ENCODE measurements at regions not wholly inside any gene's neighbourhood (a gene's known extent, or its start where the extent isn't known, plus 50 kb on each side); places are given as distances from the start of the nearest gene placed in this dataset.
"Not testable (repeated sequence)": the region's sequence is repeated elsewhere in the genome, so short reads cannot be mapped to it uniquely, and the experiment has no call there.

DNA sequence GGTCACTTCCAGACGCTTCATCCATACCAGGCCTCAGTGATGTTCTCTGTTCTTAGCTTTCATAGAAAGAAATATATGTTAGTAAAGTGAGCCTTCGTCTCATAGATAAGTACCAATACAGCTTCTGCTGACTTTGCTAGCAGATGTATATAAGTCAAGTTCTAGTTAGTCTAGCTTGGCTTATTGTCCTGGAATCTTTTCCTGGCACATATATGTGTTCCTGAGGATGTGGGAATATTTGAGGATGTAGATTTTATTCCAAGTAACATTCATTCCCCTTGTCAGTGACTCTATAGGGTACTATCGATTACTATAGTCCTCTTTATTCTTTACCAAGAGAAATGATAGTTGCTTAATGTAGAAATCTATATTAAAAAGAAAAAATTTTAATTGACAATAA, 135.2 kb upstream of the FAM9C start:
- no peak for DNase-seq

DNA sequence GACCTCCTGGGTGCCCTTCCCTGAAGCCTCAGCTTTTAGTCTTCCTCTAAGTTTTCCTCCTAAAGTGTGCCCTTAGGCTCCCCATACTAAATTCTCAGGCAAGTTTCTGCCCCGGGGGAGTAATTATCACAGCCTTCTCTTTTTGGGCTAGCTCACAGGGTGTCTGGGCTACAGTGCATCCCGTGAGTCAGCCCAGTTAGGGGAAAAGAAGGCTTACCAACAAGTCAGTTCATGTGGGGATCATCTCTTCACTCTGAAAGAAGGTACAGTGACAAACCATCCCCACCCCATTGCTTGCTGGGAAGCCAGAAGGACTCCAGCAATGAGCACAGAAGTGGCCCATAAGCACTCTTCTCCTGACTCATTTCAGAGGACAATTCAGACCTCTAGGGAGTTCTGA, 134.7 kb upstream of the FAM9C start:
- no peak for DNase-seq

DNA sequence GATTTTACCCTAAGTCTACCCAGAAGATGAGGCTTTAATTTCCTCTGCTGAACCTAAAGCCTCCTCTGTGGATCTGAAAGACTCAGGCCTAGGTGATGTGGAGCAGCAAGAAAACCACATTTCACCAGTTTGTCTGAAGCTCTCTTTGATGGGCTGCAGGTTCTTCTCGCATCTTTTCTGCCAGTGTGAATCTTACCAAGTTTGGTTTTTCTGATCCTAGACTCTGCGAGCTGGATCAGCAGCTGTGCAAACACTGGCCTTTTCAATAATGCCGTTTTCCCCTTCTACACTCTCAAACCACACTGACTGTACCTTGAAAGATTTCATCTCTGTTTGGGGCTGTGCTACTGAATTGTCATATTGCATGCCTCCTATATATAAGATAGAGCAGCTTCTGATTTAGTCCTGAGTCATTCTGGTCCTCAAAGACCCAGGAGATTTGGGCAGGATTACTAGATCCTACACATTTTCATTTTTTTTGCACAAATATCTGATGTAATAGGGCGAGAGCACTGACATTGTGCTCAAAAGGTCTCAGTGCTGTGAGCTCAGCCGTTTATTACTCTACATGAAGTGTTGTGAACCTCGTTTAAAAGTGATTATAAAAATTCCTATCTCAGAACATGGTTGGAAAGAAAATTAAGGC, 133.6 kb upstream of the FAM9C start:
- DNase-seq: no peak

DNA sequence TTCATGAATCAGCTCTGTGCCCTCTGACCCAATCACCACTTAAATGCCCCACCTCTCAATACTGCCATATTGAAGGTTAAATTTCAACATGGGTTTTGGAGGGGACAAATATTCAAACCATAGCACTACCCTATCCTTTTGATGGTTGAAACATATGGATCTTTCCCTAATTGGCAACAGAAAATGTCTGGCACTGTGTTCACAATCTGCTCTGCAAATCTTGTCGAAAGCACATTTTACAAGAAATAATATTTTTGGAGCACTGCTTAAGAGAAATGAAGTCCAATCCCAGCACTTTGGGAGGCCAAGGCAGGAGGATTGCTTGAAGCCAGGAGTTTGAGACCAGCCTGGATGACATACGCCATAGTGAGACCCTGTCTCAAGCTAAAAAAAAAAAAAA, 130.6 kb upstream of the FAM9C start:
- no peak for DNase-seq

DNA sequence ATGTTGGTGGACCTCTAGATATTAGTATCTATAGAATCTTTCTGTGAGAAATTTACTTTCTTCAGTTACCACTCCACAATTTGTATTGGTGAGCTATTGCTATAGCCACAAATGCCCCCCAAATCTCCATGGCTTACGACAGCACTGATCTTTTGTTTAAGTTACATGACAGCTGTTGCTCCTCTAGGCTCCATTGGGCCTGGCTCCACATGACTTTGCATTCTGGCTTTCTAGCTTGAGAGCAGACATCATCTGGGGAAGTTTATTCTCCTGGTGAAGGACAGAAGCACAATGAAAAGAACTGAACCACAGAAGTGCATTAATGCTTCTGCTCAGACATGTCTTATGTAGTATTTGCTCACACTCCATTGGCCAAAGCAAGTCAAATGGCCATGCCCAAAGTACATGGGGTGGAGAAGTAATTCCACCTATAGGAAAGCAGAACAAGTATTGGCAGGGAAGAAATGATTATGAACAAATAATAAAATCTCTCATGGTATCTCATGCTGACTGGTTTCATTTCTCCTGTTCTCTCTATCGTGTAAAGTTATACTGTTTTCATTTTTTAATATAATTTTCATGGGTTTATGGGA, 126.6 kb upstream of the FAM9C start:
- DNase-seq: no peak

DNA sequence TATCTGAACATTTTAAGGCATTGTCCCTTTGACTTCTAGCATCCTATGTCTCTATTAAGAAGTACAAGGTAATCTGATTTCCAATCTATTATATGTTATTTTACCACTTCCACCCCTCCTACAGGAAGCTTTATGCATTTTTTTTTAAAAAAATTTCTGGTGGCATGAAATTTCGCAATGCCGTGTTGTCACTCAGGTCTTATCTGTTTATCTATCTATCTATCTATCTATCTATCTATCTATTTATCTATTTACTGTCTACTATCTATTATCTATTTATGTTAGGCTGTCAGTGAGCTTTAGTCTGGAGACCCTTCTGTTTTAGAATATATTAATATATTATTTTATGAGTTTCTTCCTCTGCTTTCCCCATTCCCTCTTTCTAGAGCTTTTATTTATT, 125.3 kb upstream of the FAM9C start:
- no peak for DNase-seq

DNA sequence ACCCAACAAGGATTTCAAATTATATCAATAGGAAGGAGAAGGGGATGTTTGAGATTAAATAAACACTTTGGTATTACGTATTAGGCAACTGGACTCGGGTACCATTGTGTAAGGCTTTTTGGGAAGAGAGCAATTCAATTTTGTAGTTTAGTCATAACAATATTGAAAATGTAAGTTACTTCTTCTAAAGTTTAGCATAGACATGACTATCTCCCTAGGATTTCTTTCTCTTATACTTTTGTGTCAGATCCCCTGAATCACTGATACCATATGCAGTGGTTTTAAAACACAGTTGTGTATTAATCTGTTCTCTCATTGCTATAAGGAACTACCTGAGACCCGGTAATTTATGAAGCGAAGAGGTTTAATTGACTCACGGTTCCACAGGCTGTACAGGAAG, 123.8 kb upstream of the FAM9C start:
- no peak for DNase-seq

DNA sequence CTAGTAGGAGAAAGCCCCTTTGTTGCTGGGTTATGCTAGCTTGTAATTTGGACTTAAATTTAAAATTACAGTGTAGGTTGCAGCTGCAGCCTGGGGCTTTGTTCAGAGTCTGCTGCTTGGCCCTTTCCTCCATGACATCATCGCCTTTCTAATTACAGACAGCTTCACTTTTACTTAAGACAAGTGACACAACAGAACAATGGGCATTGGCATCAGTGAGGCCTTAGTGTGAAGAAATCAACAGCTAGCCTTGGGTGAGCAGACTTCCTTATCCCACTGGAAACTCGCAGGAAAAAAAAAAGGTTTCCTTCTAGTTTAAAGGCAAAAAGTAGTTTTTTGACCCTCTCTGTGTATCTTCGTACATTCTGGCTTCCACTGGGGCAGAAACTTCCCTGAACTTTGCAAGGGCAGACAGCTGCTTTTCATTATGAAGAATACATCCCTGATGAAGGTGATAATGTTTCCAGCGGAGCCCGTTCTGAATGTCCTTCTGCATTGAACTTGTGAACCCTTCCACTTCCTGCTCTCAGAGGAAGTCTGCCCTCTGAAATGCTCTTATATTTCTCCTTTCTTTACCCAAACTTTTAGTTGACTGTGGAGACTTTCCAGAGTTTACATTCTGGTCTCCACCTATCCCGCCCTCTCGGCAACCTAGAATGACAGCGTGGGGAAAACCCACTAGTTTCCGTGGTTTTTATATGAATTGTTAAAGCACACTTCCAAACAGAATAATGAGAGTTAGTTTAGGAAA, 123.2 kb upstream of the FAM9C start:
- no peak for DNase-seq

DNA sequence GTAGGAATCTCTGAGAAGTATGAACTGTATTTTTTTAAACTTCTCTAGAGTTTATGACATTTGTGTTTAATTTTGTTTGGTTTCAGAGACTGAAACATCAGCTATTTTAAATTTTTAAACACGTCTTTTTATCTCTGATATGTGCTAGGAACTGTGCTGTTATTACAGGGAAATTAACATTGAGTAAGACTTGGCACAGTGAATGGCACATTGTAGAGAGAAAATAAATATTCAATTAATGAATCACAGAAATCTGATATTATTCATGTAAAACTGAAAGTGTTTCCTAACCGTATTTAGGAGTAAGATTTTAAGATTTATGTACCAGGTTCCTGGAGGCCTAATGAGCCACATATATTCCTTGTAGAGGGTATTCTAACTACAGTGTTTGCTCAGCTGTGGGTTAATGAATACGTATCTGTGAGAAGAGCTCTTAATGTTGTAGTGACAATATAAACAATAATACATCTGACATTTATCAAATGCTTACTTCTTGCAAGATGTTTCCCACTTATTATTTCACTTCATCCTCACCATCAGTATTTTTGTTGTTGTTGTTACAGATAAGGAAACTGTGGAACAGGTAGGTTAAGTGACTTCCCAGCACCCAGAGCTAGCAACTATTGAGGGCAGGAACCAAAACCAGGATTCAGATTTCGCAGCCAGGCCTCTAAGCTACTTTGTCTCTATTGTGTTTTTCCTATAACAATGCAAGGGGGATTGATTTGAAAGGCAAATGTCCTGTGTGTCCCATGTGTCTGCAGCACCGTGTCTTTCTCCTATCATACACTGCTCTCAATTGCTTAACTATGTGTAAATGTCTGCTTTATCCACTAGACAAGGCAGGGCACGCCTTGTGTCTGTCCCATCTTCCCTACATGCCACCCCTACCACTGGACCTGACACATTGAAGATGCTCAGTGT, 121.1 kb upstream of the FAM9C start:
- DNase-seq: no peak

DNA sequence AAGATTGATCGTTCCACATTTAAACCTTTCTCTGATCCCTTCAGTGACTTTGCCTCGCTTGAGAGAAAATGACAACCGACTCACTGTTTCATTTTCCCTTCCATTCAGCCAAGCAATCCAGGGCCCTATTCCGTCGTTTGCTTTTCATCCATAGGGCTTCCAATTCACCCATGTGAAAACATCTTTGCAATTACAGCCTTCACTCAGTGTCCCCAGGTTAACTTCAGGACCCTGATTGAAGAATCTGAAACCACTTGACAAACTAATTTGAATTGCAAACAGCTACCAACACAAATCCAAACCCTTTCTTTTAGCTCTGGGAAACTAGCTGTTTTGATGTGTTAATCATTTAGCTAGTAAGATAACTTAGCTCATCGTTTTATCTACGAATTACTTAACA, 120.2 kb upstream of the FAM9C start:
- DNase-seq: no peak

DNA sequence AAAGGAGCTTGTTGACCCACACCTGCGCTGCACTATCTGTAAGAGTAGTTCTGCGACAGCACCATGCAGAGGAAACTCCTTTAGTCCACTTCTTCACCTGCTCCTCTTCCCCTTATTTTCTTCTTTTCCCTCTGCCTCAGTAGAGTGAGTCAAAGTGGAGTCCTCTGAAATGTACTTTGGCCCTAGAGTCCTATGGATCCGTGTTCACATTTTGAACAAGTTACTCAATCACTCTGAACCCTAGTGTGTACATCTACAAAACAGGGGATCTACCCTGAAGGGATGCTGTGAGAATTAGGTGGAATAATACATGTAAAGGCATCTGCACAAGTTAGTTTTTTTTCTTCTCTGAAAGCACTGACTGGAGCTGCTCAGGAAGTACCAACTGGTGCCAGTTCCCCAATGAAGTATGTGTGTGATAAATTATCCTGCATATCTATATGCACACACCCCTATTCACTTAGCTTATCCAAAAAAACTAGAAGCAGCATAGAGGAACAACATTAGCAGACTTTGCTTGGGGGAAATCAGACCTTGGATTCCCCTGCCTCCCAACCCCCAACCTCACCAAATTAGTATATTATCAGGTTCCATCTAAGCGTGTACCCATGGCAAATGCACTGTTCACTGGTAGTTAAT, 118.5 kb upstream of the FAM9C start:
- DNase-seq: no peak

DNA sequence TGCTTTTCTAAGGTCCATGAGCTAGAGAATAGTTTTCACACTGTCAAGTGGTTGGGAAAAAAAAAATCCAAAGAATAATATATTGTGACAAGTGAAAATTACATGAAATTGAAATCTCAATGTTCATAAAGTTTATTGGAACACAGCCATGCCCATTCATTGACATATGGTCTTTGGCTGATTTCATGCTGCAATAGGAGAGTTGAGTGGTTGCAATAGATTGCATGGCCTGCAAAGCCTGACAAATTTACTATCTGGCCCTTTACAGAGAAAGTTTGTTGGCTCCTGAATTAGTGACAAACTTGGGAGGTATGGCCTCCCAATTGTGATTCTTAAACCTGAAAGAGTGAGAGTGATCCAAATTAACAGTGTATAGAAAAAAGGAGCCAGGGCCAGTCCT, 115.5 kb upstream of the FAM9C start:
- DNase-seq: no peak

DNA sequence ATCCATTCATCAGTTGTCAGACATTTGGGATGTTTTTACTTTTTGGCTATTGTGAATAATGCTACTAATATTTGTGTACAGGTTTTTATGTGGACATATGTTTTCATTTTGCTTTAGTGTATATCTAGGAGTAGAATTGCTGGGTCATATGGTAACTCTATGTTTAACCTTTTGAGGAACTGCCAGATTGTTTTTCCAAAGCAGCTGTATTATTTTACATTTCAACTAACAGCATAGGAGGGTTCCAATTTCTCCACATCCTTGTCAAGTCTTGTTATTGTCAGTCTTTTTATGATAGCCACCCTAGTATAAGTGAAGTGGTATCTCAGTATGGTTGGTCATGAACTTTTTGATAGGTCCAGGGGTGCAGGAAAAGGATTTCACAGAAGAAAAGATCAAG, 114.5 kb upstream of the FAM9C start:
- DNase-seq: no peak

DNA sequence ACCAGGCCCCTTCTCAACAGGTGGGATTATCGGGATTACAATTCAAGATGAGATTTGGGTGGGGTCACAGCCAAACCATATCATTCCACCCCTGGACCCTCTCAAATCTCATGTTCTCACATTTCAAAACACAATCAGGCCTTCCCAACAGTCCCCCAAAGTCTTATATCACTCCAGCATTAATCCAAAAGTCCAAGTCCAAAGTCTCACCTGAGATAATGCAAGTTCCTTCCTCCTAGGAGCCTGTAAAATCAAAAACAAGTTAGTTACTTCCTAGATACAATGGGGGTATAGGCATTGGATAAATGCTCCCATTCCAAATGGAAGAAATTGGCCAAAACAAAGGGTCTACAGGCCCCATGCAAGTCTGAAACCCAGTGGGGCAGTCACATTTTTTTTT, 111.1 kb upstream of the FAM9C start:
- DNase-seq: not testable (repeated sequence)

DNA sequence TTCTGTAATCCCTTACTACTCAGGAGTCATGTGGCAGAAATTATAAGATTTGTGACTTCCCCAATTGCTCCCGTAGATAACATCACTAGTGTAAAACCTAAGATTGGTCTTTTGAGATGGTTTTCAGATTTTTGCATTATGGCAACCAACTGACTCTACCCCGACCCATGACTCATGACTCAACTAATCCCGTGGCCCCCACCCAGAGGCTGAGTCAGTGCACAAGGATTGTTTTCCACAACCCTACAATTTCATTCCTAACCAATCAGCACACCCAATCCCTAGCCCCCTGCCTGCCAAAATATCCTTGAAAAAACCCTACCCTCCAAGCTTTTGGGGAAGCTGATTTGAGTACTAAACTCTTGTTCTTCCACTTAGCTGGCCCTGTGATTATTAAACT, 109.4 kb upstream of the FAM9C start:
- DNase-seq: no peak

DNA sequence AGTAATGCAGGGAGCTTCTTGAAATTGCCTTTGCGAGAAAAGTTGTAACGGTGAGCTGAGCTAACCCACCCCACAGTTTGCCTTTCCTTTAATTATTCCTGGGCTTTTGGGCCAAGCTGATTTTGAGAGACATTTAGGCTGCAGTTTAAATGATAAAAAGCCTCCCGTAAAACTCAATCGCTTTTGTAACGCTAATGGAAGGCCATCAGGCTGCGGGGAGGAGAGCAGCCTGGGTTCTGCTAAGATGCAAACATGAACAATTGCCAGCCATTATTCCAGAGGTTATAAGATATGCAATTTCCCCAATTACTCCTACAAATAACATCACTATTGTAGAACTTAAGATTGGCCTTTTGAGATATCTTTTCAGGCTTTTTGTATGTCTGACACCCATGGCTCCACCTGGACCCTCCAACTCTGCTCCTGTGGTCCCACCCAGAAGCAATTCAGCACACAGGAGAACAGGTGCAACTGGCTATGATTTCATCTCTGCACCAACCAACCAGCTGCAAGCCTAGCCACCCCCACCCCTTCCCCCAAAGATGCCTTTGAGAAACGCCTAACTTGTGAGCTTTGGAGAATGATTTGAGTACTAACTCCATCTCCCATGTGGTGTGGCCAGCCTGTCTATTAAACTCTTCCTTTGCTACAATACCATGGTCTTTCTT, 108.2 kb upstream of the FAM9C start:
- no peak for DNase-seq

DNA sequence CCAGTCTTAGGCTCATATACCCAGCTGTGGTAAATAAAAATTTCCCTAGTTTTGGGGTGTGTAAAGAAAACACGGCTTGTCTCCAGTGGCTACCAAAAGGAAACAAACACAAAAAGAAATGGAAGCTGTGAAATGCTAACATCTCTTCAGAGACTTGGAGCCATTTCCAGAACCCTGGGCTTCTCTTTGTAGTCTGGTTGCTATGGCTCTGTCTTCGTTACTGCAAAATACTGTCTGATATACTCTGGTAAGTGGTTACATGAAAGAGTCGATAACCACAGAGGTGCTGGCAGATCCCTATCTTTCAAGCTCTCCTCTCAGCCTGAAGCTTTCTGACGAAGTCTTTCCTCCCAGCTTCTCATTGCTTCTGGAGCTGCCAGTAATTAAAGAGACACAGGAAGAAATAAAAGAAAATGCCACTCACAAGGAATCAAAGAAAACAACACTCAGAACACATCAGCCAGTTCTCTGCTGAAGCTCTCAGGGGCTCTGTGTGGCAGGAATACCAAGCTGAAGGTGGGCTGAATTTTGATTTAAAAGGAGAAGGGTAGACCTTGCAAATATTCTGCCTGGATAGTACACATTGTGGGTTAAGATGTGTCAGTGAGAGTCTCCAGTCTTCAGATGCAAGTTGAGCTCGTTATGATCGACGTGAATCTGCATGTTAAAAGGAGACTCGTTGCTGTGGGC, 107.6 kb upstream of the FAM9C start:
- DNase-seq: peak; percentile 13

DNA sequence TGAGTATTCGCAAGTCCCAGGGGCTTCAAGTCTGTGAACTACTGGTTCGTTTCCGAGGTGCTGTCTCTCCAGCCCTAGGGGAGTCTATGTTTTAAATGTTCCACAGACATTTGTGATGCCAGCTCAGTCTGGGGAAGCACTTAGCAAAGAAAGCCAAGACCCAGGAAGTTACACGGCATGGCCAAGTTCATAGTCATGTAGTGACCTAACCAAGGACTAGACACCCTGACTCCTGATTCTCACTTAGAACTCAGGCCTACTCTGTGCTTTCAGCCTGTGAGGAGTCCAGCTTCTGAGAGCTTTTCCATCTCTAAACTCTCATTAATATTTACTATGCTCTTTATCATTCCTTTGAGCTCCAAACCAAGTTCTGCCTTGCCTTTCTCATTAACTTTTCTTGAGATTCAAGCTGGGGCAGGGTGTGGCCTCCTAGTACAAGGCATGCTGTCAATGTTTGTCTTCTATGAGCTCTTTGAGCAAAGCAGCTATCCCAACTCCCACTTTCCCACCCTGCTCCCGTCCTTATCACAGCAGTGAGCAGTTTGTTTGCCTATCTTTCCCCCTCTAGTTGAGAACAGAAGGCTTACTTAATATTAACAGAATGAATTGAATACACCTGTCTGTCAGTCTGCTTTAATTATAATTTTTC, 105.4 kb upstream of the FAM9C start:
- no peak for DNase-seq

DNA sequence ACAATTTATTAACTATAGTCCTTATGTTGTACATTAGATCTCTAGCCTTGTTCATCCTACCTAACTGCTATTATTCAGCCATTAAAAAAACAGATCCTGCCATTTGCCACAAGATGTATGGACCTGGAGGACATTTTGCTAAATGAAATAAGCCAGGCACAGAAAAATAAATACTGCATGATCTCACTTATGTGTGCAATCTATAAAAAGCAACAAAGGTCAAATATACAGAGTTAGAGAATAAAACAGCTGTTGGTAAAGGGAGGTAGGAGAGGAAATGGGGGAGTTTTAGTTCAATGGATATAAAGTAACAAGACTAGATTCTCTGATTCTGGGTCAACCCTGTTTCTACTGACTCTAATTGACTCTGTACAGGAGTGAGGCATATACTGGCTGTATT, 103.3 kb upstream of the FAM9C start:
- no peak for DNase-seq

DNA sequence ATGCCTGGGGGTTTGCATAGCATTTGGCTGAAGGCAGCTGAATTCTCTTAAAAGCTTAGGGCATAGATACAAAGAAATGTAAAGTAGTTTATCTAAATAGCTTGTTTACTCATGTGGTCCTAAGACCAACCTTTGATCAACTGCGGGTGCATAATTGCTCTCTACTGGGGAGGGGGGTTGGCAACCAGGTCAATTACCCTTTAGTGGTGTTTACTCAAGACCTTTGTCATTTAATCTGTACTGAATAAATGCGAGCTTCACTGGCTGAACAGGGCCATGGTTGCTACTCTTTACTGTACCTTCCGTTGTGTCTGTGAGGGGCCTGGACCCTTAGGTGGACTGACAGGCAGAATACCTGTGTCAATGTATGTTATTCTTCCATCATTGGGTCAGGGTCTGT, 102.7 kb upstream of the FAM9C start:
- no peak for DNase-seq

Data from T-helper 9 cell (primary cell).